ENCODE measurements at regions not wholly inside any gene's neighbourhood (a gene's known extent, or its start where the extent isn't known, plus 50 kb on each side); places are given as distances from the start of the nearest gene placed in this dataset.

DNA sequence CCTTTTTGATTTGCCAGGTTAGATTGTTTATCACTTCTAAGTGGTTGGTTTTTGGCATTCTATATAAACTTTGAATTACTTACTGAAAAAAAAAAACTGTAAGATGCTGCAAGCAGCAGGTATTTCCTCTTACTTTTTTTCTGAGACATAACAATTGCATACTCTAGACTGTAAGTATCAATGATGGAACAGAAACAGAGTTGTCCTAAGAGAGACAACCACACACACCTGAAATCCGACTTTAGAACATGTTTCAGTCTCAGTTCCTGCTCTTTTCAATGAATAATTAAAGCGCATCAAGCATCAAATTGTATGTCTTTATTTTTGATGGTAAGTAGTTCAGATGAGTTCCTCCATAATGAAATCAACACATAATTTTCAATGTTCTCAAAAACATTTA is 105.3 kb upstream of the KHDRBS2 start:
- H3K27me3 ChIP-seq (ENCODE audit: control insufficient read depth in 2 of 2, insufficient read depth in 2 of 2, low read length in 2 of 2) = no peaks in the 10 kb centered on the region
- no peak overlapping the region for H2AFZ ChIP-seq (ENCODE audit: low read depth, low read length)
- no peaks in the 10 kb centered on the region for H3K79me2 ChIP-seq (ENCODE audit: control insufficient read depth, insufficient read depth, low read length)
- TF ChIP-seq JUN (IDR thresholded peaks at IDR 0.05; ENCODE audit: borderline replicate concordance, insufficient read depth, insufficient read length, low read depth) (no peak), MYC (IDR thresholded peaks at IDR 0.05; ENCODE audit: low read depth, low read length) (no peak), POLR2A (IDR thresholded peaks at IDR 0.05; ENCODE audit: low read depth, low read length) (no peak), FOS (IDR thresholded peaks at IDR 0.05; ENCODE audit: borderline replicate concordance, insufficient read depth, low read length) (no peak), GATA2 (IDR thresholded peaks at IDR 0.05; ENCODE audit: insufficient read depth, insufficient read length, low read depth, low read length) (no peak), EZH2 (IDR thresholded peaks at IDR 0.05; ENCODE audit: borderline replicate concordance, low read depth, low read length, severe bottlenecking) (no peak), POLR2AphosphoS5 (IDR thresholded peaks at IDR 0.05; ENCODE audit: insufficient read depth, low read depth, low read length) (no peak)
- TF ChIP-seq, protein P1, sequence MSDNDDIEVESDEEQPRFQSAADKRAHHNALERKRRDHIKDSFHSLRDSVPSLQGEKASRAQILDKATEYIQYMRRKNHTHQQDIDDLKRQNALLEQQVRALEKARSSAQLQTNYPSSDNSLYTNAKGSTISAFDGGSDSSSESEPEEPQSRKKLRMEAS (IDR thresholded peaks at IDR 0.05; ENCODE audit: insufficient read depth, insufficient read length) = no peak
- TF ChIP-seq, protein P2, sequence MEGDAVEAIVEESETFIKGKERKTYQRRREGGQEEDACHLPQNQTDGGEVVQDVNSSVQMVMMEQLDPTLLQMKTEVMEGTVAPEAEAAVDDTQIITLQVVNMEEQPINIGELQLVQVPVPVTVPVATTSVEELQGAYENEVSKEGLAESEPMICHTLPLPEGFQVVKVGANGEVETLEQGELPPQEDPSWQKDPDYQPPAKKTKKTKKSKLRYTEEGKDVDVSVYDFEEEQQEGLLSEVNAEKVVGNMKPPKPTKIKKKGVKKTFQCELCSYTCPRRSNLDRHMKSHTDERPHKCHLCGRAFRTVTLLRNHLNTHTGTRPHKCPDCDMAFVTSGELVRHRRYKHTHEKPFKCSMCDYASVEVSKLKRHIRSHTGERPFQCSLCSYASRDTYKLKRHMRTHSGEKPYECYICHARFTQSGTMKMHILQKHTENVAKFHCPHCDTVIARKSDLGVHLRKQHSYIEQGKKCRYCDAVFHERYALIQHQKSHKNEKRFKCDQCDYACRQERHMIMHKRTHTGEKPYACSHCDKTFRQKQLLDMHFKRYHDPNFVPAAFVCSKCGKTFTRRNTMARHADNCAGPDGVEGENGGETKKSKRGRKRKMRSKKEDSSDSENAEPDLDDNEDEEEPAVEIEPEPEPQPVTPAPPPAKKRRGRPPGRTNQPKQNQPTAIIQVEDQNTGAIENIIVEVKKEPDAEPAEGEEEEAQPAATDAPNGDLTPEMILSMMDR (IDR thresholded peaks at IDR 0.05; ENCODE audit: extremely low read depth in 1 of 2, insufficient read depth in 1 of 2, low read depth in 1 of 2, low read length in 2 of 2) = no peak
- H3K27ac ChIP-seq (ENCODE audit: insufficient read depth, low read depth, low read length) = no peak overlapping the region
- FAIRE-seq (no peak), DNase-seq (ENCODE audit: low read depth, low spot score) (no peak)
- no peaks in the 10 kb centered on the region for H3K9me1 ChIP-seq (replicated peaks; ENCODE audit: control insufficient read depth, extremely low read depth, insufficient read depth, low read length)
- H3K36me3 ChIP-seq (ENCODE audit: control insufficient read depth in 2 of 2, extremely low read depth in 1 of 2, insufficient read depth in 2 of 2, low read length in 2 of 2) = no peaks in the 10 kb centered on the region
- POLR2A ChIA-PET = no interaction called here
- H3K4me1 ChIP-seq (ENCODE audit: control insufficient read depth, extremely low read depth, insufficient read depth, low read length) = no peaks in the 10 kb centered on the region
- H3K9me3 ChIP-seq (replicated peaks; ENCODE audit: control insufficient read depth, insufficient read depth, low read length) = peaks cover 4% of the 10 kb centered on the region
- no TSS peak for BruUV-seq (replicated peaks)
- intact Hi-C loops (cut with micrococcal nuclease) (no loop called here), dilution Hi-C loops (cut with MboI; ENCODE audit: extremely low pct_ligation_motif_present, low sequenced_read_pairs) (no loop called here)
- CTCF ChIA-PET = no interaction called here
- no peak overlapping the region for H3K4me3 ChIP-seq (replicated peaks in 1 of 3; ENCODE audit: insufficient read depth in 1 of 3, low read depth in 1 of 3, low read length in 3 of 3)
- no peak overlapping the region for H3K9ac ChIP-seq (replicated peaks; ENCODE audit: extremely low read depth, insufficient read depth, low read length)
- no peaks in the 10 kb centered on the region for H4K20me1 ChIP-seq (replicated peaks; ENCODE audit: control insufficient read depth, extremely low read depth, insufficient read depth, low read length)
- no peak overlapping the region for H3K4me2 ChIP-seq (ENCODE audit: insufficient read depth, low read length)
